ENCODE measurements at regions not wholly inside any gene's neighbourhood (a gene's known extent, or its start where the extent isn't known, plus 50 kb on each side); places are given as distances from the start of the nearest gene placed in this dataset.

- TF ChIP-seq CTCF (IDR thresholded peaks at IDR 0.05): no peak
Measured at GRCh38 chr14:61218157-61218556, 63.0 kb downstream of the TMEM30B start.

GRCh38 chr14:61217516-61217915 lies 63.6 kb downstream of the TMEM30B start:
- no peak for TF ChIP-seq CTCF (IDR thresholded peaks at IDR 0.05)

- TF ChIP-seq CTCF (IDR thresholded peaks at IDR 0.05): no peak
Measured at GRCh38 chr14:61215222-61216020, 65.7 kb downstream of the TMEM30B start.

GRCh38 chr14:61213920-61214319 lies 67.2 kb downstream of the TMEM30B start:
- TF ChIP-seq CTCF (IDR thresholded peaks at IDR 0.05): no peak

- TF ChIP-seq CTCF (IDR thresholded peaks at IDR 0.05): no peak
Measured at GRCh38 chr14:61213191-61213621, 67.9 kb downstream of the TMEM30B start.

GRCh38 chr14:61212546-61212945 lies 68.6 kb downstream of the TMEM30B start:
- TF ChIP-seq CTCF (IDR thresholded peaks at IDR 0.05): no peak

- TF ChIP-seq CTCF (IDR thresholded peaks at IDR 0.05): no peak
Measured at GRCh38 chr14:61211476-61212255, 69.5 kb downstream of the TMEM30B start.

All from LNCAP (cell line).